Endothelial cell of umbilical vein (primary cell): ENCODE measurements at regions not wholly inside any gene's neighbourhood (a gene's known extent, or its start where the extent isn't known, plus 50 kb on each side); places are given as distances from the start of the nearest gene placed in this dataset.

Experiments used
- BruUV-seq: library from RNA; stranded (reverse); fragments of 400-500 nt; replicated peaks from 2 replicates; lab custom pipeline; 2021; lab: Mats Ljungman, UMichigan
- CTCF ChIA-PET: fragments of 300-600, 350-600 bp; sonication (Branson Sonifier 250); formaldehyde crosslinking; loops from one replicate; lab custom pipeline; 2021; ENCODE audit warnings: antibody characterized with exemption, inconsistent platforms; lab: Charles Lee
- POLR2A ChIA-PET: fragments of 300-600, 350-600 bp; sonication (Branson Sonifier 250); formaldehyde crosslinking; loops from one replicate; lab custom pipeline; 2021; ENCODE audit warnings: antibody characterized with exemption, inconsistent platforms; lab: Charles Lee
- DNase-seq: peaks from one replicate; pipeline ENCODE4 v3.0.0-alpha.2; 2011; ENCODE audit warnings: low read depth, low spot score
- FAIRE-seq: peaks from 2 replicates; lab custom pipeline; 2011; peaks lifted over from hg19 to GRCh38; lab: Jason Lieb, UNC
- H2AFZ ChIP-seq: 2 replicates; pipeline ENCODE4 v1.6.0; 2012; ENCODE audit warnings: low read depth, low read length, control low read depth, inconsistent platforms
- H3K27ac ChIP-seq: 2 replicates; pipeline ENCODE4 v1.5.1; 2011; ENCODE audit warnings: low read depth, mild to moderate bottlenecking, control low read depth, low read length, moderate library complexity; ENCODE audit not compliant: insufficient read depth
- H3K27me3 ChIP-seq, 2 experiments: 2 replicates each; pipeline versions ENCODE4 v1.6.0 to v1.6.1; 2011; ENCODE audit warnings: low read length in 2 of 2, mixed read lengths in 1 of 2; ENCODE audit not compliant: control insufficient read depth in 2 of 2, insufficient read depth in 2 of 2
- H3K36me3 ChIP-seq, 2 experiments: 2 replicates in 1 of 2; 3 replicates in 1 of 2; pipeline ENCODE4 v1.5.1; 2011; ENCODE audit warnings: low read length in 2 of 2, mild to moderate bottlenecking in 1 of 2, moderate library complexity in 1 of 2; ENCODE audit not compliant: control insufficient read depth in 2 of 2, insufficient read depth in 2 of 2; ENCODE audit errors: extremely low read depth in 1 of 2
- H3K4me1 ChIP-seq: 3 replicates; pipeline ENCODE4 v1.5.1; 2011; ENCODE audit warnings: mild to moderate bottlenecking, low read length; ENCODE audit not compliant: control insufficient read depth, insufficient read depth; ENCODE audit errors: extremely low read depth
- H3K4me2 ChIP-seq: 2 replicates; pipeline ENCODE4 v1.6.1; 2011; ENCODE audit warnings: low read length, control low read depth, mixed read lengths; ENCODE audit not compliant: insufficient read depth
- H3K4me3 ChIP-seq, 3 experiments: fragments of 200-600 bp in 1 of 3; sonication (generic), shearing (Covaris generic) in 1 of 3; replicated peaks in 1 of 3; 2 replicates each; pipeline ENCODE4 v1.5.1; 2011 to 2016; ENCODE audit warnings: control low read depth in 3 of 3, low read length in 3 of 3, mild to moderate bottlenecking in 2 of 3, inconsistent platforms in 1 of 3, low read depth in 1 of 3, moderate library complexity in 1 of 3; ENCODE audit not compliant: insufficient read depth in 1 of 3
- H3K79me2 ChIP-seq: 2 replicates; pipeline ENCODE4 v1.6.0; 2012; ENCODE audit warnings: low read length, inconsistent platforms; ENCODE audit not compliant: control insufficient read depth, insufficient read depth
- H3K9ac ChIP-seq: replicated peaks from 2 replicates; pipeline ENCODE3; 2011; ENCODE audit warnings: low read length, control low read depth; ENCODE audit not compliant: insufficient read depth; ENCODE audit errors: extremely low read depth
- H3K9me1 ChIP-seq: replicated peaks from 3 replicates; pipeline ENCODE4 v1.6.0; 2011; ENCODE audit warnings: mild to moderate bottlenecking, low read length; ENCODE audit not compliant: control insufficient read depth, insufficient read depth; ENCODE audit errors: extremely low read depth
- H3K9me3 ChIP-seq: replicated peaks from 2 replicates; pipeline ENCODE4 v1.5.1; 2012; ENCODE audit warnings: low read length, inconsistent platforms; ENCODE audit not compliant: control insufficient read depth, insufficient read depth
- H4K20me1 ChIP-seq: replicated peaks from 2 replicates; pipeline ENCODE3; 2011; ENCODE audit warnings: mild to moderate bottlenecking, low read length; ENCODE audit not compliant: control insufficient read depth, insufficient read depth; ENCODE audit errors: extremely low read depth
- CTCF ChIP-seq, 2 donors: IDR thresholded peaks; 1 replicate in 1 of 2; 2 replicates in 1 of 2; pipeline ENCODE4 v1.5.1; 2011; ENCODE audit warnings: low read length in 2 of 2, mild to moderate bottlenecking in 2 of 2, moderate library complexity in 2 of 2, control low read depth in 1 of 2, inconsistent platforms in 1 of 2, low read depth in 1 of 2; ENCODE audit not compliant: insufficient read depth in 1 of 2; ENCODE audit errors: extremely low read depth in 1 of 2
- EZH2 ChIP-seq: IDR thresholded peaks from 2 replicates; pipeline ENCODE4 v1.6.1; 2012; ENCODE audit warnings: borderline replicate concordance, low read depth, mild to moderate bottlenecking, moderate library complexity, low read length, inconsistent platforms; ENCODE audit not compliant: severe bottlenecking
- FOS ChIP-seq: IDR thresholded peaks from 2 replicates; pipeline ENCODE4 v1.6.1; 2011; ENCODE audit warnings: mild to moderate bottlenecking, low read length, moderate library complexity, borderline replicate concordance; ENCODE audit not compliant: insufficient read depth
- GATA2 ChIP-seq: IDR thresholded peaks from 2 replicates; pipeline ENCODE4 v1.7.0; 2011; ENCODE audit warnings: low read depth, mild to moderate bottlenecking, moderate library complexity, mixed read lengths, low read length; ENCODE audit not compliant: insufficient read length, insufficient read depth
- JUN ChIP-seq: IDR thresholded peaks from 2 replicates; pipeline ENCODE4 v1.6.1; 2011; ENCODE audit warnings: borderline replicate concordance, low read depth; ENCODE audit not compliant: insufficient read length, insufficient read depth
- MAX ChIP-seq: IDR thresholded peaks from 2 replicates; pipeline ENCODE4 v1.6.1; 2011; ENCODE audit not compliant: insufficient read depth, insufficient read length
- MYC ChIP-seq: IDR thresholded peaks from one replicate; pipeline ENCODE4 v1.6.1; 2011; ENCODE audit warnings: mild to moderate bottlenecking, low read depth, low read length
- POLR2A ChIP-seq: IDR thresholded peaks from 2 replicates; pipeline ENCODE4 v1.6.1; 2012; ENCODE audit warnings: low read depth, mild to moderate bottlenecking, control low read depth, low read length
- POLR2AphosphoS5 ChIP-seq: IDR thresholded peaks from 2 replicates; pipeline ENCODE4 v1.6.1; 2012; ENCODE audit warnings: low read depth, mild to moderate bottlenecking, control low read depth, low read length, moderate library complexity; ENCODE audit not compliant: insufficient read depth
- dilution Hi-C: fragments of 300-500 bp; cut with MboI; formaldehyde crosslinking; loops from one replicate; pipeline ENCODE4 v1.15.0; 2019; ENCODE audit warnings: low sequenced_read_pairs; ENCODE audit not compliant: extremely low pct_ligation_motif_present
- intact Hi-C: fragments of 100-400 bp; cut with micrococcal nuclease; formaldehyde crosslinking; loops from one replicate; pipeline ENCODE4 v1.10.0; 2022

- Histone ChIP-seq H3K4me2 (no peak overlapping the region), H3K4me1 (no peaks in the 10 kb centered on the region), H3K36me3 (no peaks in the 10 kb centered on the region), H3K27ac (no peak overlapping the region), H3K9ac (no peak overlapping the region), H2AFZ (no peak overlapping the region), H3K79me2 (no peaks in the 10 kb centered on the region), H3K4me3 (no peak overlapping the region), H3K27me3 (no peaks in the 10 kb centered on the region), H3K9me3 (no peaks in the 10 kb centered on the region), H4K20me1 (no peaks in the 10 kb centered on the region), H3K9me1 (no peaks in the 10 kb centered on the region)
- FAIRE-seq (no peak), DNase-seq (no peak)
- intact Hi-C loops, result no loop called here
- no TSS peak for BruUV-seq
- ChIA-PET CTCF (no interaction called here), POLR2A (no interaction called here)
- dilution Hi-C loops, result no loop called here
- TF ChIP-seq EZH2 (no peak), MAX (no peak), POLR2A (no peak), MYC (no peak), CTCF (IDR thresholded peaks at IDR 0.05; ENCODE audit: extremely low read depth in 1 of 2, insufficient read depth in 1 of 2, low read depth in 1 of 2, low read length in 2 of 2) (no peak), JUN (no peak), POLR2AphosphoS5 (no peak), FOS (no peak), GATA2 (no peak)
Observed at GRCh38 chr6:141830530-141830929, 302.2 kb upstream of the GJE1 start.
